A549 (cell line): ENCODE measurements at regions not wholly inside any gene's neighbourhood (a gene's known extent, or its start where the extent isn't known, plus 50 kb on each side); places are given as distances from the start of the nearest gene placed in this dataset.

ENCODE experiments used
- ATAC-seq, 2 experiments: fragments of 200-7000 bp in 1 of 2; fragments of >200 bp in 1 of 2; cut with Nextera tagmentation in 1 of 2; cut with Tn5 transposase in 1 of 2; 3 replicates each; pipeline versions ENCODE4 v1.8.0 to v1.9.1; 2018 to 2020; ENCODE audit warnings: mild to moderate bottlenecking in 1 of 2, moderate library complexity in 1 of 2
- CTCF ChIA-PET: fragments of 300-600 bp; sonication (Branson Sonifier 250); formaldehyde crosslinking; extraction: SDS; loops from one replicate; lab custom pipeline; 2021; ENCODE audit warnings: antibody characterized with exemption, inconsistent platforms; lab: Yijun Ruan, JAX
- POLR2A ChIA-PET: fragments of 350-600 bp; formaldehyde crosslinking; extraction: SDS; loops from one replicate; lab custom pipeline; 2021; ENCODE audit warnings: antibody characterized with exemption, inconsistent platforms; lab: Yijun Ruan, JAX
- DNase-seq, 2 experiments: peaks; one replicate each; pipeline versions ENCODE4 v3.0.0 to v3.0.0-alpha.2; 2011 to 2016; ENCODE audit warnings: low read depth in 1 of 2, low spot score in 1 of 2
- FAIRE-seq: peaks from 2 replicates; lab custom pipeline; 2011; peaks lifted over from hg19 to GRCh38; lab: Jason Lieb, UNC
- H3K27ac ChIP-seq, 2 experiments: fragments of >200 bp; sonication (Bioruptor Twin); formaldehyde crosslinking; 3 replicates each; pipeline ENCODE4 v1.5.1; 2016 to 2017
- H3K4me1 ChIP-seq: fragments of >200 bp; sonication (Bioruptor Twin); formaldehyde crosslinking; 3 replicates; pipeline ENCODE4 v1.6.1; 2016
- H3K4me2 ChIP-seq: fragments of >200 bp; sonication (Bioruptor Twin); formaldehyde crosslinking; 3 replicates; pipeline ENCODE4 v1.6.1; 2016
- H3K4me3 ChIP-seq: fragments of >200 bp; sonication (Bioruptor Twin); formaldehyde crosslinking; 3 replicates; pipeline ENCODE4 v1.5.1; 2016
- H3K9me3 ChIP-seq: fragments of >200 bp; sonication (Bioruptor Twin); formaldehyde crosslinking; 3 replicates; pipeline ENCODE4 v1.6.1; 2016
- ATOH8 ChIP-seq: fragments of 250-450 bp; sonication (Bioruptor Pico); IDR thresholded peaks from 2 replicates; pipeline ENCODE4 v1.5.0; 2020; ENCODE audit warnings: low read depth, mild to moderate bottlenecking, moderate library complexity
- CBX2 ChIP-seq: fragments of 200-600 bp; sonication (generic); IDR thresholded peaks from 2 replicates; pipeline ENCODE4 v1.6.1; 2016; ENCODE audit warnings: low read depth, mild to moderate bottlenecking, borderline replicate concordance
- CBX8 ChIP-seq: fragments of 200-600 bp; sonication (generic); IDR thresholded peaks from 2 replicates; pipeline ENCODE4 v1.6.1; 2016
- CEBPB ChIP-seq, 2 experiments: fragments of >200 bp in 1 of 2; sonication (Bioruptor Twin) in 1 of 2; formaldehyde crosslinking in 1 of 2; IDR thresholded peaks; 2 replicates each; pipeline ENCODE4 v1.6.1; 2012 to 2016
- CHD2 ChIP-seq: fragments of 150-350 bp; IDR thresholded peaks from 2 replicates; pipeline ENCODE4 v1.6.1; 2014; ENCODE audit warnings: low read length; ENCODE audit not compliant: partially characterized antibody
- CHD4 ChIP-seq: fragments of 200-600 bp; sonication (generic); IDR thresholded peaks from 2 replicates; pipeline ENCODE4 v1.6.1; 2016; ENCODE audit warnings: antibody characterized with exemption, mild to moderate bottlenecking, borderline replicate concordance
- CTCF ChIP-seq: fragments of >200 bp; sonication (Bioruptor Twin); formaldehyde crosslinking; IDR thresholded peaks from 3 replicates; pipeline ENCODE4 v1.5.1; 2016
- EHF ChIP-seq: fragments of 250-450 bp; sonication (Bioruptor Pico); IDR thresholded peaks from 2 replicates; pipeline ENCODE4 v1.5.0; 2020; ENCODE audit warnings: mild to moderate bottlenecking
- EP300 ChIP-seq, 2 experiments: fragments of >200 bp; sonication (Bioruptor Twin); formaldehyde crosslinking; IDR thresholded peaks; 2 replicates in 1 of 2; 3 replicates in 1 of 2; pipeline ENCODE4 v1.6.1; 2016 to 2017
- ESRRA ChIP-seq: fragments of 150-350 bp; IDR thresholded peaks from 2 replicates; pipeline ENCODE4 v1.6.1; 2014; ENCODE audit warnings: mild to moderate bottlenecking, low read length, borderline replicate concordance
- GATA3 ChIP-seq: IDR thresholded peaks from 2 replicates; pipeline ENCODE4 v1.6.1; 2012; ENCODE audit warnings: borderline replicate concordance
- HMGXB4 ChIP-seq: fragments of 250-450 bp; sonication (Bioruptor Pico); IDR thresholded peaks from 2 replicates; pipeline ENCODE4 v1.5.0; 2021; ENCODE audit warnings: mild to moderate bottlenecking, moderate library complexity, borderline replicate concordance
- HOXA7 ChIP-seq: fragments of 250-450 bp; sonication (Bioruptor Pico); IDR thresholded peaks from 2 replicates; pipeline ENCODE4 v1.5.0; 2020; ENCODE audit warnings: mild to moderate bottlenecking, moderate library complexity
- JUN ChIP-seq, 2 experiments: fragments of >200 bp; sonication (Bioruptor Twin); formaldehyde crosslinking; IDR thresholded peaks; 2 replicates in 1 of 2; 3 replicates in 1 of 2; pipeline ENCODE4 v1.6.1; 2016 to 2017
- KDM1A ChIP-seq: fragments of 200-600 bp; sonication (generic); IDR thresholded peaks from 2 replicates; pipeline ENCODE4 v1.6.1; 2016; ENCODE audit warnings: low read depth, mild to moderate bottlenecking
- MAFK ChIP-seq: fragments of 450-650 bp; IDR thresholded peaks from 2 replicates; pipeline ENCODE4 v1.6.1; 2014; ENCODE audit not compliant: partially characterized antibody
- NR3C1 ChIP-seq: fragments of >200 bp; sonication (Bioruptor Twin); formaldehyde crosslinking; IDR thresholded peaks from 3 replicates; pipeline ENCODE4 v1.6.1; 2017
- POLR2A ChIP-seq: IDR thresholded peaks from 2 replicates; pipeline ENCODE4 v1.6.1; 2012; ENCODE audit warnings: mild to moderate bottlenecking, low read length
- RARB ChIP-seq: fragments of 250-450 bp; sonication (Bioruptor Pico); IDR thresholded peaks from 2 replicates; pipeline ENCODE4 v1.8.0; 2021; ENCODE audit warnings: mild to moderate bottlenecking, moderate library complexity
- RFX5 ChIP-seq: fragments of 450-650 bp; IDR thresholded peaks from 2 replicates; pipeline ENCODE4 v1.7.1; 2014; ENCODE audit warnings: antibody characterized with exemption, mild to moderate bottlenecking, moderate library complexity
- TP53 ChIP-seq: fragments of 250-450 bp; sonication (Bioruptor Pico); IDR thresholded peaks from 2 replicates; pipeline ENCODE4 v1.5.0; 2021; ENCODE audit warnings: mild to moderate bottlenecking, moderate library complexity
- ZNF302 ChIP-seq: fragments of 250-450 bp; sonication (Bioruptor Pico); IDR thresholded peaks from 2 replicates; pipeline ENCODE4 v1.9.0; 2021; ENCODE audit warnings: inconsistent platforms, mild to moderate bottlenecking, moderate library complexity
- ZSCAN20 ChIP-seq: fragments of 250-450 bp; sonication (Bioruptor Pico); IDR thresholded peaks from 2 replicates; pipeline ENCODE4 v1.8.0; 2022; ENCODE audit warnings: mild to moderate bottlenecking, moderate library complexity
- WGBS: methylation state at CpG from one replicate; pipeline ENCODE4 v1.1.6; 2017; ENCODE audit errors: missing lambda C conversion rate; 5-methylcytosine and 5-hydroxymethylcytosine counted together

GRCh38 chr9:23321049-23321448 lies 505.0 kb downstream of the ELAVL2 start:
- Histone ChIP-seq H3K4me3 (no peak overlapping the region), H3K27ac (no peak overlapping the region), H3K9me3 (no peaks in the 10 kb centered on the region), H3K4me1 (no peaks in the 10 kb centered on the region), H3K4me2 (no peak overlapping the region)
- TF ChIP-seq ZNF302 (CRISPR knock-in tag) (no peak), NR3C1 (no peak), MAFK (no peak), RARB (CRISPR knock-in tag) (no peak), CBX8 (no peak), CBX2 (no peak), EP300 (IDR thresholded peaks at IDR 0.05) (no peak), POLR2A (no peak), CTCF (no peak), RFX5 (no peak), CHD2 (no peak), JUN (IDR thresholded peaks at IDR 0.05) (no peak)
- no peak for FAIRE-seq
- no peak for DNase-seq
- WGBS, result 0% methylated on average over 2 of the region's 2 CpGs
- no peak for ATAC-seq
- ChIA-PET POLR2A (no interaction called here), CTCF (no interaction called here)

- FAIRE-seq, result no peak
Observed at GRCh38 chr9:23322392-23322791, 503.6 kb downstream of the ELAVL2 start.

GRCh38 chr9:23324511-23324910 lies 501.5 kb downstream of the ELAVL2 start:
- ATAC-seq, result no peak
- Histone ChIP-seq H3K4me2 (no peak overlapping the region), H3K27ac (no peak overlapping the region), H3K9me3 (no peaks in the 10 kb centered on the region), H3K4me3 (no peak overlapping the region), H3K4me1 (no peaks in the 10 kb centered on the region)
- CTCF ChIA-PET, result interaction anchor here (1.3 kb wide), 1 partner anchor 855 kb away, joined by 4 read pairs; no protein-coding TSS in a partner anchor
- no peak for DNase-seq
- 40% methylated on average over 4 of the region's 4 CpGs for WGBS
- POLR2A ChIA-PET, result no interaction called here
- no peak for FAIRE-seq
- TF ChIP-seq KDM1A, result no peak
- TF ChIP-seq ATOH8 (CRISPR knock-in tag), result no peak
- no peak for TF ChIP-seq CTCF
- TF ChIP-seq HMGXB4 (CRISPR knock-in tag), result no peak
- no peak for TF ChIP-seq ESRRA

More at GRCh38 chr9:23322392-23322791, 503.6 kb downstream of the ELAVL2 start:
- H3K4me3 ChIP-seq, result no peak overlapping the region
- no peak for DNase-seq
- 3% methylated on average over 4 of the region's 4 CpGs for WGBS
- H3K4me2 ChIP-seq, result no peak overlapping the region
- no peaks in the 10 kb centered on the region for H3K4me1 ChIP-seq
- H3K9me3 ChIP-seq, result no peaks in the 10 kb centered on the region
- POLR2A ChIA-PET, result no interaction called here
- no peak overlapping the region for H3K27ac ChIP-seq
- CTCF ChIA-PET, result interaction anchor here (1.0 kb wide), 1 partner anchor 14 kb away, joined by 3 read pairs; no protein-coding TSS in a partner anchor
- TF ChIP-seq CBX8, result no peak
- TF ChIP-seq KDM1A, result no peak
- no peak for TF ChIP-seq GATA3
- no peak for TF ChIP-seq TP53
- TF ChIP-seq NR3C1, result no peak
- no peak for TF ChIP-seq EHF (CRISPR knock-in tag)
- no peak for TF ChIP-seq ZSCAN20 (CRISPR knock-in tag)
- TF ChIP-seq CHD4, result no peak
- TF ChIP-seq HOXA7, result no peak
- no peak for TF ChIP-seq CEBPB (IDR thresholded peaks at IDR 0.05)
- TF ChIP-seq, all 56 proteins: peak for 0
- ATAC-seq, result no peak
